ENCODE measurements at regions not wholly inside any gene's neighbourhood (a gene's known extent, or its start where the extent isn't known, plus 50 kb on each side); places are given as distances from the start of the nearest gene placed in this dataset.
A peak's percentile ranks its signal among the peaks of the same experiment; 100 is the strongest.

- FAIRE-seq = no peak
Measured at GRCh38 chr18:33517950-33518349, 60.1 kb upstream of the ASXL3 start.

GRCh38 chr18:33513027-33513426 lies 65.0 kb upstream of the ASXL3 start:
- no peak for FAIRE-seq

GRCh38 chr18:33507019-33507418 lies 66.5 kb upstream of the CCDC178 start:
- FAIRE-seq = no peak

GRCh38 chr18:33505798-33506197 lies 65.3 kb upstream of the CCDC178 start:
- no peak for FAIRE-seq

GRCh38 chr18:33505297-33505696 lies 64.8 kb upstream of the CCDC178 start:
- no peak for FAIRE-seq

GRCh38 chr18:33495278-33495677 lies 54.8 kb upstream of the CCDC178 start:
- peak; percentile 49 for FAIRE-seq

Data from A204.1 (cell line).